HG03064 (cell line): ENCODE measurements at regions not wholly inside any gene's neighbourhood (a gene's known extent, or its start where the extent isn't known, plus 50 kb on each side); places are given as distances from the start of the nearest gene placed in this dataset.

Experiments
- ATAC-seq: cut with Tn5 transposase; IDR thresholded peaks from one replicate; pipeline ENCODE4 v1.9.1; 2021; ENCODE audit warnings: low read depth; ENCODE audit not compliant: unreplicated experiment

- no peak for ATAC-seq
These were observed 142.4 kb downstream of the ZIC5 start for GRCh38 chr13:99829161-99829560.

GRCh38 chr13:99828735-99829134, 142.8 kb downstream of the ZIC5 start:
- ATAC-seq = no peak

- ATAC-seq = no peak
These were observed 143.4 kb downstream of the ZIC5 start for GRCh38 chr13:99828123-99828522.

GRCh38 chr13:99827011-99827772, 144.4 kb downstream of the ZIC5 start:
- ATAC-seq = no peak

- no peak for ATAC-seq
These were observed 147.6 kb downstream of the ZIC5 start for GRCh38 chr13:99823961-99824360.

- no peak for ATAC-seq
These were observed 148.7 kb downstream of the ZIC5 start for GRCh38 chr13:99822820-99823219.

- no peak for ATAC-seq
These were observed 149.8 kb downstream of the ZIC5 start for GRCh38 chr13:99821741-99822140.

- ATAC-seq = no peak
These were observed 151.6 kb downstream of the ZIC5 start for GRCh38 chr13:99819967-99820366.

- no peak for ATAC-seq
These were observed 155.2 kb downstream of the ZIC5 start for GRCh38 chr13:99816321-99816720.

GRCh38 chr13:99813336-99814095, 158.1 kb downstream of the ZIC5 start:
- ATAC-seq = no peak

GRCh38 chr13:99812625-99813024, 158.9 kb downstream of the ZIC5 start:
- no peak for ATAC-seq

- ATAC-seq = no peak
These were observed 160.4 kb downstream of the ZIC5 start for GRCh38 chr13:99811067-99811700.

- ATAC-seq = no peak
These were observed 161.6 kb downstream of the ZIC5 start for GRCh38 chr13:99809926-99810325.

- ATAC-seq = no peak
These were observed 162.1 kb downstream of the ZIC5 start for GRCh38 chr13:99809496-99809895.

- ATAC-seq = no peak
These were observed 162.8 kb downstream of the ZIC5 start for GRCh38 chr13:99808786-99809185.

- no peak for ATAC-seq
These were observed 164.9 kb downstream of the ZIC5 start for GRCh38 chr13:99806671-99807070.

GRCh38 chr13:99805361-99805760, 166.2 kb downstream of the ZIC5 start:
- ATAC-seq = no peak

- no peak for ATAC-seq
These were observed 168.4 kb downstream of the ZIC5 start for GRCh38 chr13:99803141-99803540.

- ATAC-seq = no peak
These were observed 169.2 kb downstream of the ZIC5 start for GRCh38 chr13:99802416-99802815.

- no peak for ATAC-seq
These were observed 170.6 kb downstream of the ZIC5 start for GRCh38 chr13:99800951-99801350.

- ATAC-seq = no peak
These were observed 171.6 kb downstream of the ZIC5 start for GRCh38 chr13:99800011-99800410.

GRCh38 chr13:99798756-99799155, 172.8 kb downstream of the ZIC5 start:
- no peak for ATAC-seq
